Nephron progenitor cell (in vitro differentiated cells): ENCODE measurements at regions not wholly inside any gene's neighbourhood (a gene's known extent, or its start where the extent isn't known, plus 50 kb on each side); places are given as distances from the start of the nearest gene placed in this dataset.

Experiments
- DNase-seq: peaks from one replicate; pipeline ENCODE4 v3.0.0; 2021
- H3K27ac Mint-ChIP-seq: 2 replicates; pipeline ENCODE4 v1.8.0; 2021; ENCODE audit warnings: mild to moderate bottlenecking, moderate library complexity, mixed read lengths
- H3K27me3 Mint-ChIP-seq: 2 replicates; pipeline ENCODE4 v1.8.0; 2021; ENCODE audit warnings: mild to moderate bottlenecking, low read depth, mixed read lengths; ENCODE audit not compliant: poor library complexity
- H3K36me3 Mint-ChIP-seq: 2 replicates; pipeline ENCODE4 v1.8.0; 2021; ENCODE audit warnings: low read depth, mixed read lengths
- H3K4me1 Mint-ChIP-seq: 2 replicates; pipeline ENCODE4 v1.8.0; 2021; ENCODE audit warnings: mixed read lengths
- H3K4me3 Mint-ChIP-seq: 2 replicates; pipeline ENCODE4 v1.8.0; 2021; ENCODE audit warnings: mild to moderate bottlenecking, moderate library complexity, mixed read lengths
- H3K9me3 Mint-ChIP-seq: 2 replicates; pipeline ENCODE4 v1.8.0; 2021; ENCODE audit warnings: mild to moderate bottlenecking, moderate library complexity, mixed read lengths
- CTCF ChIP-seq: fragments of 200-600 bp; sonication (generic); IDR thresholded peaks from 2 replicates; pipeline ENCODE4 v1.5.0; 2021; ENCODE audit warnings: antibody characterized with exemption

- no peak for DNase-seq
- no peak for TF ChIP-seq CTCF
- Mint-ChIP-seq H3K9me3 (peaks cover 10% of the 10 kb centered on the region), H3K4me1 (peaks cover 27% of the 10 kb centered on the region), H3K4me3 (no peak overlapping the region), H3K27me3 (no peaks in the 10 kb centered on the region), H3K27ac (peak overlapping the region; percentile 80), H3K36me3 (peaks cover 8% of the 10 kb centered on the region)
Observed at GRCh38 chr14:64639340-64639821, 64.8 kb upstream of the PLEKHG3 start.

DNA sequence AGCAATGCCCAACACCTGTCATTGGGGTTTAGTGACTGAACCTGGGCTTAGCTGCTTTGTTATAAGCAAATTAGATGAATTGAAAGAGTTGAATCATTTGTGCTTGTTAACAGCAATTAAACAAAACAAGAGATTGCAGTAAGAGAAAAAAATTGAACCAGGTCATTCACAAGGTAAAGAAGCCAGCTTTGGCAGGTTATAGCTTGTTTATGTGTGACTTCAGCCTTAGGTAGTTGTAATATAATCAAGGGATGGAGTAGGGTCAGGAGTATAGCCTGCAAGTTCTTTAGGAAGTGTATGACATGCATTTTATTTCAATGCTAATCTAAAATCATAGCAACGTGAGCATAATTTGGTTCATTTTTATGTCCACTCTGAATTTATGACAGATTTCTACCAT is 63.4 kb upstream of the PLEKHG3 start:
- Mint-ChIP-seq H3K36me3 (peaks cover 8% of the 10 kb centered on the region), H3K4me3 (no peak overlapping the region), H3K4me1 (peaks cover 42% of the 10 kb centered on the region), H3K27ac (no peak overlapping the region), H3K9me3 (peaks cover 10% of the 10 kb centered on the region), H3K27me3 (no peaks in the 10 kb centered on the region)
- DNase-seq = no peak
- no peak for TF ChIP-seq CTCF

GRCh38 chr14:64641760-64642159 is 62.5 kb upstream of the PLEKHG3 start:
- peaks cover 51% of the 10 kb centered on the region for H3K4me1 Mint-ChIP-seq
- H3K27ac Mint-ChIP-seq = no peak overlapping the region
- no peak overlapping the region for H3K4me3 Mint-ChIP-seq
- TF ChIP-seq CTCF = no peak
- H3K9me3 Mint-ChIP-seq = peaks cover 10% of the 10 kb centered on the region
- H3K36me3 Mint-ChIP-seq = peaks cover 8% of the 10 kb centered on the region
- no peaks in the 10 kb centered on the region for H3K27me3 Mint-ChIP-seq
- no peak for DNase-seq

DNA sequence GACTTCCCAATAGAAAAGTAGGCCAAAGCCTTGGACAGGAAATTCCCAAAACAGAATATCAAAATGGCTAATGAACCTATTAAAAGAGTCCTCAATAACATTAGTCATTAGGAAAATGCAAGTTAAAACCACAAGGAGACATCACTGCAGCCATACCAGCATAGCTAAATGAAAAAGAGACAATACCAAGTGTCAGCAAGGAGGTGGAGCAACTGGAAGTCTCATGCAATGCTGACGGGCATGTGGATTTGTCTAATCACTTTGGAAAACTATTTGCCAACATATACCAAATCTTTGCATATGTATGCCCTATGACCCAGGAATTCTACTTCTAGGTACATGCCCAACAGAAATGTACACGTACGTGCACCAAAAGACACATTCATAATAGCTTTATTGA is 60.5 kb upstream of the PLEKHG3 start:
- H3K27me3 Mint-ChIP-seq = peaks cover 5% of the 10 kb centered on the region

GRCh38 chr14:64644629-64645028 is 59.6 kb upstream of the PLEKHG3 start:
- peaks cover 8% of the 10 kb centered on the region for H3K36me3 Mint-ChIP-seq
- no peak for TF ChIP-seq CTCF
- no peak overlapping the region for H3K4me3 Mint-ChIP-seq
- DNase-seq = no peak
- H3K27ac Mint-ChIP-seq = peak overlapping the region; percentile 99
- H3K4me1 Mint-ChIP-seq = peaks cover 57% of the 10 kb centered on the region
- peaks cover 10% of the 10 kb centered on the region for H3K9me3 Mint-ChIP-seq
- peaks cover 5% of the 10 kb centered on the region for H3K27me3 Mint-ChIP-seq

More for the DNA sequence above, 60.5 kb upstream of the PLEKHG3 start:
- H3K27ac Mint-ChIP-seq = no peak overlapping the region
- H3K9me3 Mint-ChIP-seq = peaks cover 10% of the 10 kb centered on the region
- H3K36me3 Mint-ChIP-seq = peaks cover 8% of the 10 kb centered on the region
- no peak for TF ChIP-seq CTCF
- peaks cover 57% of the 10 kb centered on the region for H3K4me1 Mint-ChIP-seq
- no peak overlapping the region for H3K4me3 Mint-ChIP-seq
- no peak for DNase-seq

- H3K4me1 Mint-ChIP-seq = peaks cover 59% of the 10 kb centered on the region
Observed at GRCh38 chr14:64645220-64645892, 58.9 kb upstream of the PLEKHG3 start.

More at GRCh38 chr14:64645220-64645892, 58.9 kb upstream of the PLEKHG3 start:
- DNase-seq = peak; percentile 36
- Mint-ChIP-seq H3K27me3 (peaks cover 5% of the 10 kb centered on the region), H3K36me3 (peaks cover 8% of the 10 kb centered on the region), H3K27ac (peak overlapping the region; percentile 99), H3K4me3 (peak overlapping the region; percentile 70), H3K9me3 (peaks cover 10% of the 10 kb centered on the region)
- TF ChIP-seq CTCF = no peak
